ENCODE measurements at regions not wholly inside any gene's neighbourhood (a gene's known extent, or its start where the extent isn't known, plus 50 kb on each side); places are given as distances from the start of the nearest gene placed in this dataset.

DNA sequence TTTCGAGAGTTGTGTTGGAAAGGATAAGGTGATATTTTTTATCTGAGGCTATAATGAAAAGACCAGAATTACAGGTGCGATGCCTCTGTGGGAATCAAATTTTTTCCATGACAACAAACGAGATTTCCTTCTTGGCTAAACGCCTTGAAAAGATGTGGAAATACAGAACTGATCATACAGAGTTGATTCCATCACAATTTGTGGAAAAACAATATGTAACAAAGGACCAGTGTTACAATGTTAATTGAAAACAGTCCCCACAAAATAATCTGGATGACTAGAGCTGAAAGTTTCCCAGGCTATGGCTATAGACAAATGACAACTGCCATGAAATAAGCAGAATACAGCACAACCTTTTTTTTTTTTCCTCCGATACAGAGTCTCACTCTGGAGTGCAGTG is 628.9 kb downstream of the DIAPH3 start:
- DNase-seq (ENCODE audit: extremely low read depth, low read depth), result no peak

DNA sequence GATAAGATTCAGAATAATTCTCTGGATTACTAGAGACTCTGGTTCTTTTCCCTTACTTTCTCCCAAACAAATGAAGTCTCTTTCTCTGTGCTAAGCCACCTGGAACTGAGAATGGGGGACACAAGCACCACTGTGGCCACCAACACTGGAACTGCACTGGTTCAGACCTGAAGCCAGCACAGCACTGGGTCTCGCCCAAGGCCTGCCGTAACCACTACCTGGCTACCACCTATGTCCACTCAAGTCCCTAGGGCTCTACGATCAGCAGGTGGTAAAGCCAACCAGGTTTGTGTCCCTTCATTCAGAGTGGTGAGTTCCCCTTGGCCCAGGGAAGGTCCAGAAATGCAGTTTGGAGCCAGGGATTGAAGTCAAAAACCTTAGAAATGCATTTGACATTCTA is 626.2 kb downstream of the DIAPH3 start:
- TF ChIP-seq, protein P1, sequence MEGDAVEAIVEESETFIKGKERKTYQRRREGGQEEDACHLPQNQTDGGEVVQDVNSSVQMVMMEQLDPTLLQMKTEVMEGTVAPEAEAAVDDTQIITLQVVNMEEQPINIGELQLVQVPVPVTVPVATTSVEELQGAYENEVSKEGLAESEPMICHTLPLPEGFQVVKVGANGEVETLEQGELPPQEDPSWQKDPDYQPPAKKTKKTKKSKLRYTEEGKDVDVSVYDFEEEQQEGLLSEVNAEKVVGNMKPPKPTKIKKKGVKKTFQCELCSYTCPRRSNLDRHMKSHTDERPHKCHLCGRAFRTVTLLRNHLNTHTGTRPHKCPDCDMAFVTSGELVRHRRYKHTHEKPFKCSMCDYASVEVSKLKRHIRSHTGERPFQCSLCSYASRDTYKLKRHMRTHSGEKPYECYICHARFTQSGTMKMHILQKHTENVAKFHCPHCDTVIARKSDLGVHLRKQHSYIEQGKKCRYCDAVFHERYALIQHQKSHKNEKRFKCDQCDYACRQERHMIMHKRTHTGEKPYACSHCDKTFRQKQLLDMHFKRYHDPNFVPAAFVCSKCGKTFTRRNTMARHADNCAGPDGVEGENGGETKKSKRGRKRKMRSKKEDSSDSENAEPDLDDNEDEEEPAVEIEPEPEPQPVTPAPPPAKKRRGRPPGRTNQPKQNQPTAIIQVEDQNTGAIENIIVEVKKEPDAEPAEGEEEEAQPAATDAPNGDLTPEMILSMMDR (IDR thresholded peaks at IDR 0.05; ENCODE audit: low read depth, low read length), result no peak
- DNase-seq (ENCODE audit: extremely low read depth, low read depth), result no peak

More for the DNA sequence above, 628.9 kb downstream of the DIAPH3 start:
- TF ChIP-seq, protein P1 (IDR thresholded peaks at IDR 0.05; ENCODE audit: low read depth, low read length), result no peak

DNA sequence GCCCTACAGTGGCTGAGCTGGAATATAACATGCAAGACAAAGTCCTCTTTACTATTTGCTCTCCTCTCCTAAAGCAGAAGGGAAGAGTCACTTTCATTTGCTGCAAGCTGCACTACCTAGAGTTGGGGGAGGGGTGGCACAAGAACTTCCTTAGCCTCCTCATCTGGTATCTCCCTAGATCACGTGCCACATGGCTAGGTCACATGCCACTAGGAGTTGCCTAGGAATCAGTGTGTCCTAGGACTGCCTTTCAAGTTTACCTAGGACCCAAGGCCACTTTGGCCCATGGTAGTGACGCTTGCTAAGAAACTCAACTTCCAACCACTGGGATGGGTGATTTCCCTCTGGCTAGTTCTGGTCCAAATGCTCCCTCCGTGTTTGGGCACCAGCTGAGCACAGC is 625.2 kb downstream of the DIAPH3 start:
- TF ChIP-seq, protein P1 (IDR thresholded peaks at IDR 0.05; ENCODE audit: low read depth, low read length), result no peak
- no peak for DNase-seq (ENCODE audit: extremely low read depth, low read depth)

GRCh38 chr13:59542303-59542702 is 621.4 kb downstream of the DIAPH3 start:
- TF ChIP-seq, protein P1 (IDR thresholded peaks at IDR 0.05; ENCODE audit: low read depth, low read length), result no peak
- no peak for DNase-seq (ENCODE audit: extremely low read depth, low read depth)

DNA sequence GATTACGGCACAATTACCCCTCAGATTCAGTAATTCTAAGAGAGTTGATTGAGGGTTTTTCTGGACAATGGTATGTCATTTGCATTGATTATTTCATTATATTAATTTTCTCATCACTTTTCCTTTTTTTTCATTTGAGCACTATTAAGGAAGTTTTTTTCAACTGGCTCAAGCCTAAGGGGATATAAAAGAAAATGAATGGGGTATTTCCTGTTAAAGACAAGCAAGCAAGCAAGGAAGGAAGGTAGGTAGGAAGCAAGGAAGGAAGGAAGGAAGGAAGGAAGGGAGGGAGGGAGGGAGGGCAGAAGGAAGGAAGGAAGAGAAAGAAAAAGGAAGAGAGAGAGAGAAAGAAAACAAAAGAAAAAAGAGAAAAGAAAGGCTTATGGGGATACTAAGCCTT is 620.3 kb downstream of the DIAPH3 start:
- TF ChIP-seq, protein P1 (IDR thresholded peaks at IDR 0.05; ENCODE audit: low read depth, low read length), result no peak
- DNase-seq (ENCODE audit: extremely low read depth, low read depth), result no peak

- TF ChIP-seq, protein P1 (IDR thresholded peaks at IDR 0.05; ENCODE audit: low read depth, low read length), result no peak
- DNase-seq (ENCODE audit: extremely low read depth, low read depth), result no peak
These were observed 618.7 kb downstream of the DIAPH3 start for GRCh38 chr13:59545007-59545406.

DNA sequence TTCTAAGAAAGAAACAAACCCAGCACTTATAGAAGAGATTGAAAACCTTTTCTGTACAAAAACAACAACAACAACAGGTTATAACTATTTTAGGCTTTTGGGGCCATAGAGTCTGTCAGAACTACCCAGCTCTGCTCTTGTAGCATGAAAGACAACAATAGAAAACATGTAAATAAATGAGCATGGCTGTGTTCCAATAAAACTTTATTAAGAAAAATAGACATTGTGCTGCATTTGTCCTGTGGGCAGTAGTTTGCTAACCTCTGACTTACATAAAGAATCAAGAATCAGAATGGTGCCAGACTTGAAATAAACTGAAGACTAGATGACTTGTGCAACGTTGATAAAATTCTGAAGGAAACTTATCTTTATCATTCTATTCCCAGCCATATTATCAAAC is 617.5 kb downstream of the DIAPH3 start:
- DNase-seq (ENCODE audit: extremely low read depth, low read depth), result no peak
- TF ChIP-seq, protein P1 (IDR thresholded peaks at IDR 0.05; ENCODE audit: low read depth, low read length), result no peak

All from AG09319 (cell line).